GM19328 (cell line): ENCODE measurements at regions not wholly inside any gene's neighbourhood (a gene's known extent, or its start where the extent isn't known, plus 50 kb on each side); places are given as distances from the start of the nearest gene placed in this dataset.

Experiments
- ATAC-seq: cut with Tn5 transposase; IDR thresholded peaks from one replicate; pipeline ENCODE4 v1.9.1; 2021; ENCODE audit warnings: mild to moderate bottlenecking, moderate library complexity; ENCODE audit not compliant: unreplicated experiment

DNA sequence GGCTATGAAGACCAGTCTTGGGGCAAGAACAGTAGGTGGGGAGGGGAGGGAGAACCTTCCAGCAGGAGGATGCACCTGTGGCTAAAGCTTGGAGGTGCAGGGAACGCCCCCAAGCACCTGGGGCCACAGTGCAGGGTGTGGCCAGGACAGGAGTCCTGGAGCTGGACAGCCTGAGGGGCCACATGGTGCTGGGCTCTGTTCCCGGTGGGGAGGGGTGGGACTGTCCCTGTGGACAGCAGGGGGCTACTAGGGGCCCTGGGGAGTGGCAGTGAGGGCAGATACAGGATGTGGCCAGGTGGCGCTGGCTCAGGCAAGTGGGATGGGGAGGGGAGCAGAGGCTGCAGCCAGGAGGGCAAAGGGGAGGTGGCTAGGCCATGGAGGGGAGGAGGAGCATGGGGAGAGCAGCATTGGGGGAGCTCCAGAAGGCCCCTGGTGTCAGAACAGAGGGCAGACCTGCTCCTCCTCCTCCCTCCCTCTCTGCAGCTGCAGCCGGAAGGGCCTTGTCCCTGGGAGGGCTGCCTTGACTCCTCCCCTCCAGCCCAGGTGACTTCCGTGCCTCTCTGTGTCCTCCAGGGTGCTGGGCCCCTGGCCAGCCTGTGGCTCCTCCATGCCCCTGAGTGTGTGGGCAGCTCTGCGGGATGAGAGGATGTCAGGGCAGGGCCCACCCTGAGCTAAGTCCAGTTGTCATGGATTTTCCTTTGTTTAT is 68.4 kb upstream of the DLK1 start:
- no peak for ATAC-seq

DNA sequence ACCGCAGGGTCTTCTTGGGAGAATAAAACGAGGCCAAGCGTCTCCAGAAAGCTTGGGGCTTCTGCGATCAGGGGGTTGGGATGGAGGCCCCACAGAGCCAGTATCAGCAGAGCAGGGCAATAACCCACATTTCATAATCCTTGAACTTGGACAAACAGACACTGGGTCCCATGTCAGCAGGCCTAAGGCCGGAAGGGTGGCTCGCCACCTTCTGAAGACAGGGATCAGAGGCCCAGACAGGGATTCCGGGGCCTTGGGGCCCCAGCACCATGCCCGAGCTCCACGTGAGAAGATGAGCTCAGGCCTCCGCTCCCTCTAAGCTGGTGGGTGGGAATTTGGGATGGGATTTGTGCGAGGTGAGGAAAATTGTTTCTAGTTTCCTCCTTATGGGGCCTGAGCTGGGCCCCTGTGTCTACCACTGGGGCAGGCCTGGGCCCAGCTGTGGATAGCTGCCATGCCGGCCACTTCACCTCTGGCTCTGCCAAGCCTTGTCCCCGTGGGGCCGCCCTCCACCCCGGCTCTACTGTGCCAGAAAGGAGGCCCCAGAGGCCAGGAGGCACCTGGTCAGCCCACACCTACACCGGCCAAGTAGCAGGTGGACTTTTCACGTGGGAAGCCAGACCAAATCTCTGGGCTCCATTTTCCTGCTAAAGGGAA is 67.2 kb upstream of the DLK1 start:
- no peak for ATAC-seq

DNA sequence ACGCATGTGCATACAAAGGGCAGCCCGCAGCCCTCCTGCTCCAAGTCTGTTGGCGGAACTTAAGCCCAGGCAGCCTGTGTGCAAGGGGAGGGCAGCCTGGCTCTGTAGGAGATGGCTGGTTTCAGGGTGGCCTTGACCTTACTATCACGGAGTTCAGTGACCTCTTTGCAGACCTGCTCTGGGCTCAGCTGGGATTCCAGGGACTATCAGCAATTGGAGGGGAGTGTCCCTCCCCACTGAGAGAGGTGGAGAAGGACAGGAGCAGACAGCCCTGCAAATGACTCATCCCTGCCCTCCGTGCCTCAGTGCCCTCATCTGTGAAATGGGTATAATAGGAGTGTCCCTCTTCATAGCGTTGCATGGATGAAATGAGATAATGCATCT is 66.2 kb upstream of the DLK1 start:
- ATAC-seq, result no peak

- ATAC-seq, result no peak
These were observed 65.6 kb upstream of the DLK1 start for GRCh38 chr14:100660882-100661635.

DNA sequence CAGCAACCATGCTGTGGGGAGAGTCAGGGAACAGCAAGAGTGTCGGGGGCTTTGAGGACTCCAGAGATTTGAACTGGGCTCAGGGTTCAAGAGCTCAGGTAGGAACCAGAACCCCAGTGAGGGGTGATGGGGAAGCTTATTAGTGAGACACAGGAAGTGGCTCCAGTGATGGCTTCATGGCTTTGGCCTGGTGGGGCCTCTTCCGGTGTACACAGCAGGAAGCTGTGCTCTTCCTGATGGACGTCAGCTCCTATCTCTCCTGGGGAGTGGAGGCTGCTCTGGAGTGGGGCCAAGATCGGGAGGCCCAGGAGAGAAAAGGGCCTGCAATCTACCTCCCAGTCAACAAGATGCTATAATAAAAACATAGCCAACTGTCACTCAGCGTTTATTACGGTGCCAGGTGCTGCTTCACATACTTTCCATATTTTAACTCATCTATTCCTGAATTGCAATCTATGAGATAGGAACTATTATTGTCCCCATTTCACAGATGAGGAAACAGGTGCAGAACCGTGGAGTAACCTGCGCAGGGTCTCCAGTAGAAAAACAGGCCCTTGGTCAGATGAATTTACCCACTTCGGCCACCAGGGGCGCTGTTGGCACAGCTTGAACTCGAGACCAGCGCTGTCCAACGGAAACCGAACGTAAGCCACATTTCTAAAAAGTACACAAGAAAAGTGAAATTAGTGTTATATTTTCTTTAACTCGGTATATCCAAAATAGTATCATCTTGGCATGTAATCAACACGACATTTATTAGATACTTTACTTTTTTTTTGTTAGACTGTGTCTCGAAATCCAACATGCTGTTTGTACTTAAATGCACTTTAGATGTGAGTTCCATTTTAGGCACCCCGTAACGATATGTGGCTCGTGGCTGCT is 63.6 kb upstream of the DLK1 start:
- ATAC-seq, result no peak

- no peak for ATAC-seq
These were observed 63.0 kb upstream of the DLK1 start for GRCh38 chr14:100663761-100664052.

- ATAC-seq, result no peak
These were observed 62.5 kb upstream of the DLK1 start for GRCh38 chr14:100664231-100664630.

GRCh38 chr14:100664841-100665510 is 61.7 kb upstream of the DLK1 start:
- no peak for ATAC-seq

- ATAC-seq, result no peak
These were observed 61.1 kb upstream of the DLK1 start for GRCh38 chr14:100665511-100666032.

DNA sequence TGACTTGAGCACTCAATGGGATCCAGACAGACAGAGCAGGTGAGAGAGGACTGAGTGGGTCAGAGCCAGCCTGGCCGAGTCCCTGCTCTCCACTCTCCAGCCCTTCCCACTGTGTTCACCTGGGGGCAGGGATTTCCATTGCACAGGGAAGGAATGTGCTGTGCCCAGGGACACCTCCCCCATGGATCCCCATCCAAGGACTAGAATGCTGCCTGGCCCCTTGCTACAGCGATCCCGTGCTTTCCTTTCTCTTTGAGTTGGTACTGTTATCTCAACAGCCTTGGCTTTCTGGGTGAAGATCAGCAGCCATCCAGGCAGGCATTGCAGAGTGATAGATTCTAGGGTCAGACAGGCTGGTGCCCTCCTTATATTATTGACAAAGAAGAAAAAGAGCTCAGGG is 60.3 kb upstream of the DLK1 start:
- ATAC-seq, result no peak

DNA sequence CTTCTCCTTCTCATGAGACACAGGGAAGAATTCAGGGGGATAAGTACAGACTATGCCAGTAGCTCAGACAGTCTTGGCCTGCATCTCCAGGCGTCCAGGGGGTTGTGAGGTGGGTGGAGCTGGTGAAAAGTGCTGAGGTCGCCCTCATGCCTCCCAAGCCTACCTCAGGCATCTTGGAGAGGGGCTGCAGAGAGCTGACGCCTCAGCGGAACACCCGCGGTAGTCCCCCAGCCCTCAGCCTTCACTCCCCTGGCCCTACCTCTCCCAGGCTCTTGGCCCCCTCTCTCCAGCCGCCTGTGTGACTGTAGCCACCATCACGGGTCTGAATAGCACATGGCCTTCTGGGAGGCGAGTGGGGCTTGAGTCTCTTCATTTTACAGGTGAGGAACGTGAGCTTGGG is 59.8 kb upstream of the DLK1 start:
- no peak for ATAC-seq

DNA sequence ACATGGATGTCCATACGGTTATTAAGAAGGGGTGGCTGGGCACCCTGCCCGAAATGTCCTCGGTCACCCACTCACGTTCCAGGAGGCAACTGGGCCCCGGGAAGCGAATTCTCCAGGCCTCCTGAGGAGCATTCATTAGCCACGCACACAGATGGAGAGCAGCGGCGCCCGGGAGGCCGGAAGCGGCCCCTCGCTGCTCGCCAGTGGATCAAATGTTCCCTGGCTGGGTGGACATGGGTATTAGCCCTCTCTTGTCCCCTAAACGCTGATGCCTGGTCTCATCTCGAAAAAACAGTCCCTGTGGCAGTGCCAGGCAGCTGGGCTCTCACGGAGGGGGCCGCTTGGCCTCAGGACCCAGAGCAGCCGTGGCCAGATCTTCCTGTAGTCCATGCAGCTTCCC is 59.0 kb upstream of the DLK1 start:
- ATAC-seq, result no peak

DNA sequence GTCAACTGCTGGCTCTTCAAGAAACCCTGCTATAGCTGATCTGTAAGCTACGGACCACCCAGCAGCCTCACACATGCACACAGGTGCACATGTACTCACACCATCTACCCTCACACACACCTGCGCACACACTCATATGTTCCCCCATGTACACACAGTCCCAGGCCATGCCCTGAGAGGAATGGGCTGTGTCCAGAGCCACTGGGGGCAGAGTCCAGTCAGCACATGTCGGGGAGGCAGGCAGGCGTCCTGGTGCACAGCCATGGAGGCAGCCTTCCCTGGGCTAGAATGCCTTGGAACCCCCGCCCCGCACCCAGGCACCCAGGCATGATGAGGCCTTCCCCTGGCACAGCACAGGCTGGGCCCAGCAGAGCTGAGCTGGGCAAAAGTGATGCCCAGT is 58.3 kb upstream of the DLK1 start:
- ATAC-seq, result no peak

DNA sequence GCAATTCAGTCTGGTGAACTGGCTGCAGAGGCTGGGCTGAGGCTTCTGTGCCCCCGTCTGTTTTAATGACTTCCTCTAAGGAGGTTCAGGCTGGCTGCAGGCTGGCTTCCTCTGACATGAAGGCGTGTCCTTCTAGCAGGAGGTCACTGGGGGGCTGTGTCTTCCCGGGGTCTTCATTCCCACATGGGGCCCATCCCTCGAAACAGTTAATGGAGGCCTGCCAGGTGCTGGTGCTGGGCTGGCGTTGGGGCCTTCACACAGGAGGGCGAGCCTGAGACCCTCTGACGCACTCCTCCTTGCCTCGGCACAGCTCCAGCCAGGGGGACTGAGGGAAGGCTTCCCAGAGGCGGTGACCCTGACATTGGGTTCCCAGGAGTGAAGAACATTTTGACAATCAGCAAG is 57.7 kb upstream of the DLK1 start:
- no peak for ATAC-seq

- ATAC-seq, result no peak
These were observed 57.2 kb upstream of the DLK1 start for GRCh38 chr14:100669468-100669867.

- no peak for ATAC-seq
These were observed 56.5 kb upstream of the DLK1 start for GRCh38 chr14:100670017-100670752.

GRCh38 chr14:100670753-100671049 is 56.0 kb upstream of the DLK1 start:
- ATAC-seq, result no peak

- ATAC-seq, result no peak
These were observed 55.2 kb upstream of the DLK1 start for GRCh38 chr14:100671386-100671901.

- no peak for ATAC-seq
These were observed 54.8 kb upstream of the DLK1 start for GRCh38 chr14:100671906-100672305.
